Smooth muscle cell (in vitro differentiated cells): ENCODE measurements at regions not wholly inside any gene's neighbourhood (a gene's known extent, or its start where the extent isn't known, plus 50 kb on each side); places are given as distances from the start of the nearest gene placed in this dataset.

ENCODE experiments used
- DNase-seq: peaks from one replicate; lab custom pipeline; 2025; ENCODE audit not compliant: unreplicated experiment; lab: John Stamatoyannopoulos, UW
- H2AFZ ChIP-seq: fragments of 200-600 bp; sonication (generic); 2 replicates; pipeline ENCODE4 v1.6.0; 2016; ENCODE audit warnings: antibody characterized with exemption, low read depth, mild to moderate bottlenecking
- H3F3A ChIP-seq: fragments of 200-600 bp; sonication (generic); 2 replicates; pipeline ENCODE4 v1.6.0; 2017; ENCODE audit warnings: antibody characterized with exemption, low read depth
- H3K27ac ChIP-seq: fragments of 200-600 bp; sonication (generic); 2 replicates; pipeline ENCODE4 v1.5.1; 2016; ENCODE audit warnings: low read depth, mild to moderate bottlenecking
- H3K27me3 ChIP-seq: fragments of 200-600 bp; sonication (generic); 2 replicates; pipeline ENCODE4 v1.6.1; 2016; ENCODE audit warnings: low read depth, mild to moderate bottlenecking
- H3K36me3 ChIP-seq: fragments of 200-600 bp; sonication (generic); 2 replicates; pipeline ENCODE4 v1.5.1; 2016; ENCODE audit warnings: low read depth
- H3K4me1 ChIP-seq: fragments of 200-600 bp; sonication (generic); 2 replicates; pipeline ENCODE4 v1.5.1; 2016; ENCODE audit warnings: low read depth
- H3K4me2 ChIP-seq: fragments of 200-600 bp; sonication (generic); 2 replicates; pipeline ENCODE4 v1.6.0; 2016; ENCODE audit warnings: mild to moderate bottlenecking
- H3K4me3 ChIP-seq: fragments of 200-600 bp; sonication (generic); 2 replicates; pipeline ENCODE4 v1.5.1; 2016; ENCODE audit warnings: mild to moderate bottlenecking
- H3K79me2 ChIP-seq: fragments of 200-600 bp; sonication (generic); 2 replicates; pipeline ENCODE4 v1.6.0; 2016; ENCODE audit warnings: low read depth, mild to moderate bottlenecking
- H3K9ac ChIP-seq: fragments of 200-600 bp; sonication (generic); 2 replicates; pipeline ENCODE4 v1.6.0; 2016; ENCODE audit warnings: low read depth
- H3K9me3 ChIP-seq: fragments of 200-600 bp; sonication (generic); replicated peaks from 2 replicates; pipeline ENCODE4 v1.5.1; 2016; ENCODE audit warnings: low read depth
- H4K20me1 ChIP-seq: fragments of 200-600 bp; sonication (generic); 2 replicates; pipeline ENCODE4 v1.6.0; 2016; ENCODE audit warnings: low read depth
- WGBS: methylation state at CpG from one replicate; pipeline ENCODE4 v1.1.7; 2016; ENCODE audit warnings: low lambda C conversion rate; 5-methylcytosine and 5-hydroxymethylcytosine counted together
- TF ChIP-seq, protein P1 (sequence below): fragments of 200-600 bp; sonication (generic); IDR thresholded peaks from 2 replicates; pipeline ENCODE4 v1.5.1; 2017; ENCODE audit warnings: borderline replicate concordance, mild to moderate bottlenecking, antibody characterized with exemption; ENCODE audit not compliant: insufficient read depth, poor library complexity, severe bottlenecking

DNA sequence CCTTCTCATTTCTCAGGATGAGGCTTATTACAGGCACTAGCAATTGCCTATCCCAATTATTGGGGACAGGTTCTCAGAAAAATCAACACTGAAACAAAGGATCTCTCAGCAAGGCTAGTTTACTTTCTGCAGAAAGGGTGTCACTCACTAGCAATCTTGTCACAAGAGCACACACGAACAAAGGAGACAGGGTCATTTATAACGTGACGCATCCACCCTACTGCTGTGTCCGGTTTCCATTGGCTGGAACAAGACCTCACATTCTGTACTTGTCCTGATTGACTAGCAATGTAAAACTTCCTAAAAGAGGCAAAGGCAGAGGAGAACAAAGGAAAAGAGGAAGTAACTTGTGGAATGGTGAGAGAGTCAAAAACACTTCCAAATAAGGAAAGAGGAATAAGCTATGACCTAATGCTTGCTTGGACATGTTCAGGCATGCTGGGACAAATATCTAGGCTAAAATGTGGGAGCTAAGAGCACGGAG lies 160.2 kb upstream of the STXBP5 start:
- TF ChIP-seq, protein P1, sequence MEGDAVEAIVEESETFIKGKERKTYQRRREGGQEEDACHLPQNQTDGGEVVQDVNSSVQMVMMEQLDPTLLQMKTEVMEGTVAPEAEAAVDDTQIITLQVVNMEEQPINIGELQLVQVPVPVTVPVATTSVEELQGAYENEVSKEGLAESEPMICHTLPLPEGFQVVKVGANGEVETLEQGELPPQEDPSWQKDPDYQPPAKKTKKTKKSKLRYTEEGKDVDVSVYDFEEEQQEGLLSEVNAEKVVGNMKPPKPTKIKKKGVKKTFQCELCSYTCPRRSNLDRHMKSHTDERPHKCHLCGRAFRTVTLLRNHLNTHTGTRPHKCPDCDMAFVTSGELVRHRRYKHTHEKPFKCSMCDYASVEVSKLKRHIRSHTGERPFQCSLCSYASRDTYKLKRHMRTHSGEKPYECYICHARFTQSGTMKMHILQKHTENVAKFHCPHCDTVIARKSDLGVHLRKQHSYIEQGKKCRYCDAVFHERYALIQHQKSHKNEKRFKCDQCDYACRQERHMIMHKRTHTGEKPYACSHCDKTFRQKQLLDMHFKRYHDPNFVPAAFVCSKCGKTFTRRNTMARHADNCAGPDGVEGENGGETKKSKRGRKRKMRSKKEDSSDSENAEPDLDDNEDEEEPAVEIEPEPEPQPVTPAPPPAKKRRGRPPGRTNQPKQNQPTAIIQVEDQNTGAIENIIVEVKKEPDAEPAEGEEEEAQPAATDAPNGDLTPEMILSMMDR, result no peak
- no peak overlapping the region for H3K4me3 ChIP-seq
- no peaks in the 10 kb centered on the region for H3K36me3 ChIP-seq
- H3K79me2 ChIP-seq, result no peaks in the 10 kb centered on the region
- no peak overlapping the region for H3K27ac ChIP-seq
- DNase-seq, result no peak
- H3K4me2 ChIP-seq, result no peak overlapping the region
- H3K9ac ChIP-seq, result no peak overlapping the region
- H2AFZ ChIP-seq, result peak overlapping the region; percentile 47
- H3F3A ChIP-seq, result no peaks in the 10 kb centered on the region
- 88% methylated on average over 5 of the region's 5 CpGs for WGBS
- H3K9me3 ChIP-seq, result no peaks in the 10 kb centered on the region
- H3K4me1 ChIP-seq, result no peaks in the 10 kb centered on the region
- H4K20me1 ChIP-seq, result no peaks in the 10 kb centered on the region
- H3K27me3 ChIP-seq, result no peaks in the 10 kb centered on the region

DNA sequence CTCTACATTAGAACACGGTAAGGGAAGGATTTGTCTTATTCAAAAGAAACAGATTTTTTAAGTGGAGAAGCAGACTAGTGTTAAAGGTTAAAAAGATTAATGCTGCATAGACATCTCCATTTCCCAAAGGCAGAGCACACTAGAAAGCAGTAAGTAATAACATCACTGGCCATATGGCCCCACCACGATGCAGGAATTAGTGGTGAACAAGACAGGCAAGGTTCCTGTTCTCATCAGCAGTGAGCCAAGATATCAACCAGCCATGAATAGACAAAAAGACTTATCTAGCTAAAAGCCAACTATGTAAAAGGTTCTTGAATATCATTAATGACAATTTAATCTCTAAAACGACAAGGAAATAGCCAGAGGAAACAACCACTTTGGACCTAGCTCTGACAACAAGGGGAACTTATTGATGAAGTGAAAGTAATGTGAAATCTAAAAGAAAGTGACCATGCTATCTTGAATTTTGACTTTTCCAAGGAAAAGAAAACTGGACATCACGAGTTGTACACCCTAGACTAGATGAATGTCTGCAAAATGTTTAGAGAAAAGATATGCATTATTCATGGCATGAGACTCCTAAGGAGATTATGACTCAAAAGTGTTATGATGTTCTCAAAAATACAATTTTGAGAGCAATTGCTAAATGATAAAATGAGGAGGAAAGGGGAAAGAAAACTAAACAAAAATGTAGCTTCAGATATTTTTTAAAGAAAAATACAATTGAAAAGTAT lies 157.9 kb upstream of the STXBP5 start:
- Histone ChIP-seq H3K4me3 (no peak overlapping the region), H3K79me2 (no peaks in the 10 kb centered on the region), H4K20me1 (no peaks in the 10 kb centered on the region), H3F3A (no peaks in the 10 kb centered on the region), H2AFZ (peak overlapping the region; percentile 36), H3K9me3 (no peaks in the 10 kb centered on the region), H3K9ac (no peak overlapping the region), H3K4me1 (no peaks in the 10 kb centered on the region), H3K4me2 (no peak overlapping the region), H3K36me3 (no peaks in the 10 kb centered on the region), H3K27me3 (no peaks in the 10 kb centered on the region), H3K27ac (no peak overlapping the region)
- TF ChIP-seq, protein P1, result no peak
- no peak for DNase-seq
- WGBS, result 61% methylated on average over 4 of the region's 4 CpGs

DNA sequence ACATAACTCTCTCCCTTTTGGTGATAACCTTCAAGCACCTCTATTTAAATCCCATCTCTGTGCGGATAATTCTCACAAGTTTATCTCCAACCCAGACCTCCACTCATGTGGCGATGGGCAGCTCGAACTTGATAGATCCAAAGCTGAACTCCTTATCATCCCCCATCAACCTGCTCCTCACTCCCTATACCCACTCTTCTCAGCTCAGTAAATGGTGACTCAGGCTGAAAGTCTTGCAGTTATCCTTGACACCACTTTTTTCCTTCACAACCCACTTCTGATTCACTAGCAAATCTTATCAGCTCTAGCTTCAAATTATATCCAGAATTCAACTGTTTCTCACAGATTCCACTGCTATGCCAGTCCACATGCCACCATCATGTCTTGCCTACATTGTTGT lies 155.3 kb upstream of the STXBP5 start:
- TF ChIP-seq, protein P1, result no peak
- Histone ChIP-seq H2AFZ (no peak overlapping the region), H3K9me3 (no peaks in the 10 kb centered on the region), H3F3A (no peaks in the 10 kb centered on the region), H3K79me2 (no peaks in the 10 kb centered on the region), H3K4me1 (no peaks in the 10 kb centered on the region), H3K27me3 (no peaks in the 10 kb centered on the region), H3K4me2 (no peak overlapping the region), H3K4me3 (no peak overlapping the region), H4K20me1 (no peaks in the 10 kb centered on the region), H3K27ac (no peak overlapping the region), H3K36me3 (no peaks in the 10 kb centered on the region), H3K9ac (no peak overlapping the region)
- 99% methylated on average over 3 of the region's 3 CpGs for WGBS
- no peak for DNase-seq
